ENCODE measurements at regions not wholly inside any gene's neighbourhood (a gene's known extent, or its start where the extent isn't known, plus 50 kb on each side); places are given as distances from the start of the nearest gene placed in this dataset.

GRCh38 chr6:163754866-163755265 is 340.3 kb downstream of the QKI start:
- Histone ChIP-seq H3K4me1 (ENCODE audit: control insufficient read depth in 1 of 2, insufficient read depth in 2 of 2, low read length in 2 of 2) (no peaks in the 10 kb centered on the region), H3K9ac (ENCODE audit: low read length) (no peak overlapping the region), H3K4me3 (replicated peaks in 1 of 2; ENCODE audit: low read depth in 1 of 2, low read length in 2 of 2) (no peak overlapping the region), H3K9me3 (ENCODE audit: control insufficient read depth in 1 of 2, insufficient read depth in 1 of 2, low read depth in 1 of 2, low read length in 2 of 2) (peaks cover 0 to 6% of the 10 kb centered on the region in 2 experiments; a peak in 1 of 4 replicates), H3K79me2 (ENCODE audit: insufficient read depth, low read length) (no peaks in the 10 kb centered on the region), H3K27me3 (ENCODE audit: insufficient read depth, low read length) (no peaks in the 10 kb centered on the region), H3K9me2 (ENCODE audit: insufficient read depth) (no peaks in the 10 kb centered on the region), H3K4me2 (ENCODE audit: low read length) (no peak overlapping the region), H4K20me1 (ENCODE audit: insufficient read depth) (no peaks in the 10 kb centered on the region), H3K27ac (ENCODE audit: low read depth, low read length) (no peak overlapping the region), H3K36me3 (ENCODE audit: control insufficient read depth in 1 of 2, insufficient read depth in 2 of 2, low read length in 2 of 2) (no peaks in the 10 kb centered on the region), H2AFZ (ENCODE audit: low read depth, low read length, poor library complexity, severe bottlenecking) (no peak overlapping the region)
- intact Hi-C loops (cut with micrococcal nuclease), result no loop called here
- ChIA-PET POLR2A (no interaction called here), CTCF (no interaction called here), RAD21 (ENCODE audit: low non-redundant PET in 1 of 2, low total read pairs in 2 of 2, uncharacterized antibody in 2 of 2, unreplicated experiment in 2 of 2) (no interaction called here)
- TF ChIP-seq ZNF274 (IDR thresholded peaks at IDR 0.05; ENCODE audit: low read depth, low read length) (no peak), EGR1 (IDR thresholded peaks at IDR 0.05; ENCODE audit: low read depth) (no peak), FOSL1 (IDR thresholded peaks at IDR 0.05; ENCODE audit: low read depth) (no peak), RAD21 (IDR thresholded peaks at IDR 0.05; ENCODE audit: low read depth) (no peak), CBX3 (IDR thresholded peaks at IDR 0.05; ENCODE audit: low read depth) (no peak), REST (IDR thresholded peaks at IDR 0.05; ENCODE audit: low read depth) (no peak), CEBPB (IDR thresholded peaks at IDR 0.05; ENCODE audit: low read depth) (no peak), CTCF (IDR thresholded peaks at IDR 0.05 in 2 of 3, conservative IDR thresholded peaks at IDR 0.05 in 1 of 3; ENCODE audit: borderline replicate concordance in 1 of 3, insufficient read depth in 1 of 3, low read depth in 2 of 3, low read length in 2 of 3) (no peak), YY1 (IDR thresholded peaks at IDR 0.05; ENCODE audit: extremely low read depth, insufficient replicate concordance, low read depth, low read length) (no peak), ZBTB33 (IDR thresholded peaks at IDR 0.05; ENCODE audit: extremely low read depth, insufficient replicate concordance, low read length) (no peak), POLR2A (IDR thresholded peaks at IDR 0.05; ENCODE audit: borderline replicate concordance, extremely low read depth, insufficient read depth, insufficient read length) (no peak), SRF (IDR thresholded peaks at IDR 0.05; ENCODE audit: low read depth) (no peak), TCF7L2 (IDR thresholded peaks at IDR 0.05; ENCODE audit: borderline replicate concordance, extremely low read depth, insufficient read depth, insufficient read length) (no peak)
- no peak for ATAC-seq
- no TSS peak for BruUV-seq (replicated peaks)
- DNase-seq (ENCODE audit: low read depth, low spot score), result no peak
